HL-60 (cell line): ENCODE measurements at regions not wholly inside any gene's neighbourhood (a gene's known extent, or its start where the extent isn't known, plus 50 kb on each side); places are given as distances from the start of the nearest gene placed in this dataset.

Experiments
- GABPA ChIP-seq: IDR thresholded peaks from 2 replicates; pipeline ENCODE4 v1.6.1; 2012; ENCODE audit warnings: low read depth
- POLR2AphosphoS5 ChIP-seq: IDR thresholded peaks from 2 replicates; pipeline ENCODE4 v1.6.1; 2012; ENCODE audit warnings: low read depth
- TF ChIP-seq, protein P1 (sequence below): IDR thresholded peaks from one replicate; pipeline ENCODE4 v1.5.1; 2011; ENCODE audit warnings: low read length, control low read depth, inconsistent platforms; ENCODE audit not compliant: insufficient read depth
- TF ChIP-seq, protein P2 (sequence below): IDR thresholded peaks from 2 replicates; pipeline ENCODE4 v1.6.1; 2012; ENCODE audit warnings: low read depth; ENCODE audit not compliant: insufficient replicate concordance

DNA sequence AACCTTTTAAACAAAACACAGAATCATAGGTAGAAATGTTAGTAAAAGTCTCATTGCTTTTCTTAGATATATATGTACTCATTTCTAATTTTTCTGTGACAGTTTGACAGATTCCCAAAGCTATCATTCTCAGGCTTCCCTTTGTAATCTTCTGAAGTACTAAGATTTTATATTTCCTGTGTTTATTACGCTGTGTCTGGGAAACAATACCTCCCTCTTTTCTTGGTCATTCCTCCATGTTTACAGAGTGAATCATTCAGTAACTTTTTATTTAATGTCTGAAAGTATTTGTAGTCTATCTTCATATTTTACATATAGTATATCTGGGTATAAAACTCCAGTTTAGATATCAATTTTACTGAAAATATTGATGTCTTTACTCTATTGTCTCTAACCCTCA, 1826.3 kb upstream of the IGFBP7 start:
- TF ChIP-seq, protein P1, sequence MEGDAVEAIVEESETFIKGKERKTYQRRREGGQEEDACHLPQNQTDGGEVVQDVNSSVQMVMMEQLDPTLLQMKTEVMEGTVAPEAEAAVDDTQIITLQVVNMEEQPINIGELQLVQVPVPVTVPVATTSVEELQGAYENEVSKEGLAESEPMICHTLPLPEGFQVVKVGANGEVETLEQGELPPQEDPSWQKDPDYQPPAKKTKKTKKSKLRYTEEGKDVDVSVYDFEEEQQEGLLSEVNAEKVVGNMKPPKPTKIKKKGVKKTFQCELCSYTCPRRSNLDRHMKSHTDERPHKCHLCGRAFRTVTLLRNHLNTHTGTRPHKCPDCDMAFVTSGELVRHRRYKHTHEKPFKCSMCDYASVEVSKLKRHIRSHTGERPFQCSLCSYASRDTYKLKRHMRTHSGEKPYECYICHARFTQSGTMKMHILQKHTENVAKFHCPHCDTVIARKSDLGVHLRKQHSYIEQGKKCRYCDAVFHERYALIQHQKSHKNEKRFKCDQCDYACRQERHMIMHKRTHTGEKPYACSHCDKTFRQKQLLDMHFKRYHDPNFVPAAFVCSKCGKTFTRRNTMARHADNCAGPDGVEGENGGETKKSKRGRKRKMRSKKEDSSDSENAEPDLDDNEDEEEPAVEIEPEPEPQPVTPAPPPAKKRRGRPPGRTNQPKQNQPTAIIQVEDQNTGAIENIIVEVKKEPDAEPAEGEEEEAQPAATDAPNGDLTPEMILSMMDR = no peak
- TF ChIP-seq POLR2AphosphoS5 (no peak), GABPA (no peak)
- TF ChIP-seq, protein P2, sequence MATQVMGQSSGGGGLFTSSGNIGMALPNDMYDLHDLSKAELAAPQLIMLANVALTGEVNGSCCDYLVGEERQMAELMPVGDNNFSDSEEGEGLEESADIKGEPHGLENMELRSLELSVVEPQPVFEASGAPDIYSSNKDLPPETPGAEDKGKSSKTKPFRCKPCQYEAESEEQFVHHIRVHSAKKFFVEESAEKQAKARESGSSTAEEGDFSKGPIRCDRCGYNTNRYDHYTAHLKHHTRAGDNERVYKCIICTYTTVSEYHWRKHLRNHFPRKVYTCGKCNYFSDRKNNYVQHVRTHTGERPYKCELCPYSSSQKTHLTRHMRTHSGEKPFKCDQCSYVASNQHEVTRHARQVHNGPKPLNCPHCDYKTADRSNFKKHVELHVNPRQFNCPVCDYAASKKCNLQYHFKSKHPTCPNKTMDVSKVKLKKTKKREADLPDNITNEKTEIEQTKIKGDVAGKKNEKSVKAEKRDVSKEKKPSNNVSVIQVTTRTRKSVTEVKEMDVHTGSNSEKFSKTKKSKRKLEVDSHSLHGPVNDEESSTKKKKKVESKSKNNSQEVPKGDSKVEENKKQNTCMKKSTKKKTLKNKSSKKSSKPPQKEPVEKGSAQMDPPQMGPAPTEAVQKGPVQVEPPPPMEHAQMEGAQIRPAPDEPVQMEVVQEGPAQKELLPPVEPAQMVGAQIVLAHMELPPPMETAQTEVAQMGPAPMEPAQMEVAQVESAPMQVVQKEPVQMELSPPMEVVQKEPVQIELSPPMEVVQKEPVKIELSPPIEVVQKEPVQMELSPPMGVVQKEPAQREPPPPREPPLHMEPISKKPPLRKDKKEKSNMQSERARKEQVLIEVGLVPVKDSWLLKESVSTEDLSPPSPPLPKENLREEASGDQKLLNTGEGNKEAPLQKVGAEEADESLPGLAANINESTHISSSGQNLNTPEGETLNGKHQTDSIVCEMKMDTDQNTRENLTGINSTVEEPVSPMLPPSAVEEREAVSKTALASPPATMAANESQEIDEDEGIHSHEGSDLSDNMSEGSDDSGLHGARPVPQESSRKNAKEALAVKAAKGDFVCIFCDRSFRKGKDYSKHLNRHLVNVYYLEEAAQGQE = no peak
